ENCODE measurements at regions not wholly inside any gene's neighbourhood (a gene's known extent, or its start where the extent isn't known, plus 50 kb on each side); places are given as distances from the start of the nearest gene placed in this dataset.

GRCh38 chr18:57269756-57270155 is 82.6 kb upstream of the ST8SIA3 start:
- no peak for TF ChIP-seq CTCF (conservative IDR thresholded peaks at IDR 0.05 in 1 of 2, IDR thresholded peaks at IDR 0.05 in 1 of 2; ENCODE audit: extremely low read depth in 1 of 2, insufficient read depth in 1 of 2, low read depth in 1 of 2, low read length in 2 of 2)
- TF ChIP-seq EZH2 (IDR thresholded peaks at IDR 0.05; ENCODE audit: borderline replicate concordance, low read length), result no peak

All from mammary epithelial cell (primary cell).